ENCODE measurements at regions not wholly inside any gene's neighbourhood (a gene's known extent, or its start where the extent isn't known, plus 50 kb on each side); places are given as distances from the start of the nearest gene placed in this dataset.

DNA sequence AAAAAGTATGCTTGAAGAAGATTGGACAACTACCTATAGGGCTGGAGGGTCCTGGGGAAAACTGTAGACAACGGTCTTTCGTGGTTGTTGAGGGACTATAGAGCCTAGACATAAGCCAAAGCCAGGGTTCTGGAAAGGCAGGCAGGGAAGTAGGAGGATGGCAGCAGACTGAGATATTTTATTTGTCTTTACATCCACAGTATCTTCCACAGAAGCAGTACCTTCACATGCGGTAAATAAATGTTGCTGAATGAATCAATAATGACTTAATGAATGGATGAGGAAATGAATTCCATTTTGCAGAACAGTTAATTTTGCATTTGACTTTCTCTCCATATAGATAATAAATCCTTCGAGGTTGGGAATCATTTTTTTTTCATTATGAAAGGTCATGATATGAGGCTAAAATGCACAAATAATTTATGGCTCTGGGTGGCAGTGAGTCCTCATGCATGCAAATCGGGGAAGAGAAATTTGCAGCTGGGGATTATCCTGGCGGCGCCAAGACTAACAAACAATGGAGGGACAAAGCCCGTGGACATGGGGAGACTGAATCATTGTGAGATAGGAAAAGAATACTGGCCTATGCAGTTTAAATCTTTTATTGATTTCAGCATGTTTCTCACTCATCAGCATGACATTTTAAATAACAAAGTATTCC is 102.0 kb downstream of the ERCC5 start:
- Histone ChIP-seq H3K4me3 (no peak overlapping the region), H3K4me1 (no peaks in the 10 kb centered on the region), H3K9me3 (no peaks in the 10 kb centered on the region), H3K36me3 (no peaks in the 10 kb centered on the region), H3K27ac (no peak overlapping the region), H3K27me3 (no peaks in the 10 kb centered on the region)
- no peak for DNase-seq (ENCODE audit: low spot score in 2 of 2)
- 63% methylated on average over 8 of the region's 8 CpGs for WGBS
- TF ChIP-seq EP300 (IDR thresholded peaks at IDR 0.05) (no peak), POLR2A (IDR thresholded peaks at IDR 0.05) (no peak), POLR2AphosphoS5 (IDR thresholded peaks at IDR 0.05) (no peak)
- TF ChIP-seq, protein P1, sequence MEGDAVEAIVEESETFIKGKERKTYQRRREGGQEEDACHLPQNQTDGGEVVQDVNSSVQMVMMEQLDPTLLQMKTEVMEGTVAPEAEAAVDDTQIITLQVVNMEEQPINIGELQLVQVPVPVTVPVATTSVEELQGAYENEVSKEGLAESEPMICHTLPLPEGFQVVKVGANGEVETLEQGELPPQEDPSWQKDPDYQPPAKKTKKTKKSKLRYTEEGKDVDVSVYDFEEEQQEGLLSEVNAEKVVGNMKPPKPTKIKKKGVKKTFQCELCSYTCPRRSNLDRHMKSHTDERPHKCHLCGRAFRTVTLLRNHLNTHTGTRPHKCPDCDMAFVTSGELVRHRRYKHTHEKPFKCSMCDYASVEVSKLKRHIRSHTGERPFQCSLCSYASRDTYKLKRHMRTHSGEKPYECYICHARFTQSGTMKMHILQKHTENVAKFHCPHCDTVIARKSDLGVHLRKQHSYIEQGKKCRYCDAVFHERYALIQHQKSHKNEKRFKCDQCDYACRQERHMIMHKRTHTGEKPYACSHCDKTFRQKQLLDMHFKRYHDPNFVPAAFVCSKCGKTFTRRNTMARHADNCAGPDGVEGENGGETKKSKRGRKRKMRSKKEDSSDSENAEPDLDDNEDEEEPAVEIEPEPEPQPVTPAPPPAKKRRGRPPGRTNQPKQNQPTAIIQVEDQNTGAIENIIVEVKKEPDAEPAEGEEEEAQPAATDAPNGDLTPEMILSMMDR (IDR thresholded peaks at IDR 0.05): no peak

- no peak for DNase-seq (ENCODE audit: low spot score in 2 of 2)
- H3K36me3 ChIP-seq: no peaks in the 10 kb centered on the region
- no peaks in the 10 kb centered on the region for H3K27me3 ChIP-seq
- H3K4me3 ChIP-seq: no peak overlapping the region
- TF ChIP-seq, protein P1 (IDR thresholded peaks at IDR 0.05): no peak
- TF ChIP-seq EP300 (IDR thresholded peaks at IDR 0.05) (no peak), POLR2AphosphoS5 (IDR thresholded peaks at IDR 0.05) (no peak), POLR2A (IDR thresholded peaks at IDR 0.05) (no peak)
- no peaks in the 10 kb centered on the region for H3K4me1 ChIP-seq
- 78% methylated on average over 4 of the region's 4 CpGs for WGBS
- no peak overlapping the region for H3K27ac ChIP-seq
- no peaks in the 10 kb centered on the region for H3K9me3 ChIP-seq
Observed at GRCh38 chr13:102945886-102946285, 100.1 kb downstream of the ERCC5 start.

GRCh38 chr13:102945324-102945815 is 99.5 kb downstream of the ERCC5 start:
- no peak for TF ChIP-seq EP300 (IDR thresholded peaks at IDR 0.05)
- TF ChIP-seq POLR2A (IDR thresholded peaks at IDR 0.05): no peak
- TF ChIP-seq POLR2AphosphoS5 (IDR thresholded peaks at IDR 0.05): no peak
- TF ChIP-seq, protein P1 (IDR thresholded peaks at IDR 0.05): no peak
- no peaks in the 10 kb centered on the region for H3K4me1 ChIP-seq
- no peak overlapping the region for H3K27ac ChIP-seq

DNA sequence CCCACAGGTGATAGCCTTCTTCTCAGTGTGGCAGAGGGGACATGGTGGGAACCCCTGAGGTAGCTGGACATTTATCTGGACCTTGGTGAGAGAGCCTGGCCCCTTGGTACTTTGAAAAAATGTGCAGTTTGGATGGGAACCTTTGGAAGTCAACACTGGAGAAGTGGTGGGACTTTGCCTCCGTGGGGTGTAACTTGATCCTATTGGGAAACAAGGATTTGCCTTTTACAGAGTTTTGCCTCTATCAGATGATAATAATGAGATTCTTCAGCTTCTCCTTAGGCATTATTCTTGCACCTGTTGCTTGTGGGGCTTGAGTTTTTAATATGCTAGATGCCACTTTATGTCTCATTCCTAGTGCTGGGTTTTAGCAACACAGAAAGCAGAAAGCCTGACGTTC is 99.0 kb downstream of the ERCC5 start:
- 73% methylated on average over 2 of the region's 2 CpGs for WGBS
- TF ChIP-seq, protein P1 (IDR thresholded peaks at IDR 0.05): no peak
- TF ChIP-seq POLR2AphosphoS5 (IDR thresholded peaks at IDR 0.05): no peak
- no peak for TF ChIP-seq EP300 (IDR thresholded peaks at IDR 0.05)
- no peak for TF ChIP-seq POLR2A (IDR thresholded peaks at IDR 0.05)
- Histone ChIP-seq H3K9me3 (no peaks in the 10 kb centered on the region), H3K27ac (no peak overlapping the region), H3K36me3 (no peaks in the 10 kb centered on the region), H3K4me3 (no peak overlapping the region), H3K27me3 (no peaks in the 10 kb centered on the region), H3K4me1 (no peaks in the 10 kb centered on the region)
- DNase-seq (ENCODE audit: low spot score in 2 of 2): no peak

More at GRCh38 chr13:102945324-102945815, 99.5 kb downstream of the ERCC5 start:
- H3K36me3 ChIP-seq: no peaks in the 10 kb centered on the region
- no peaks in the 10 kb centered on the region for H3K27me3 ChIP-seq
- 81% methylated on average over 7 of the region's 7 CpGs for WGBS
- DNase-seq (ENCODE audit: low spot score in 2 of 2): no peak
- H3K4me3 ChIP-seq: no peak overlapping the region
- no peaks in the 10 kb centered on the region for H3K9me3 ChIP-seq

DNA sequence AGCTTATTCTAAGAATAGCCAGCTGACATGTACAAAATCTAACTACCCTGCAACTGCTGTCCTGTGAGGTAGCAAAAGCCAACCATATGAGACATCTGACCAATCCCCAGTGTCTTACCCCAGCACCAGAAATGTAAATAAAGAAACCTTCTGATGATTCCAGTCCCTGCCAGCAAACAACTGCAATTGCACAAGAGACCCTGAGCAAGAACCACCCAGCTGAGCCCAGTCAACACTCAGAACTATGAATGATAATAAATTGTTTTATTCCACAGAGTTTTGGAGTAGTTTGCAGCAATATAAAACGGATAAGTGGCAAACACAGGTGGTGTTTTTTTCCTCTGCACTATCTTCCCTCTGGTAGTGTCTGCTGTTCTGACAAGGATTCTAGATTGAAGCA is 94.9 kb downstream of the ERCC5 start:
- DNase-seq (ENCODE audit: low spot score in 2 of 2): no peak
- no peak overlapping the region for H3K4me3 ChIP-seq
- no peaks in the 10 kb centered on the region for H3K27me3 ChIP-seq
- no peaks in the 10 kb centered on the region for H3K36me3 ChIP-seq
- TF ChIP-seq POLR2A (IDR thresholded peaks at IDR 0.05) (no peak), POLR2AphosphoS5 (IDR thresholded peaks at IDR 0.05) (no peak), EP300 (IDR thresholded peaks at IDR 0.05) (no peak)
- TF ChIP-seq, protein P1 (IDR thresholded peaks at IDR 0.05): no peak
- 88% methylated on average over 1 of the region's 1 CpG for WGBS
- no peaks in the 10 kb centered on the region for H3K9me3 ChIP-seq
- H3K4me1 ChIP-seq: no peaks in the 10 kb centered on the region
- H3K27ac ChIP-seq: no peak overlapping the region

Data from suprapubic skin (tissue), 4 donors.